ENCODE measurements at regions not wholly inside any gene's neighbourhood (a gene's known extent, or its start where the extent isn't known, plus 50 kb on each side); places are given as distances from the start of the nearest gene placed in this dataset.

- TF ChIP-seq TAF1 (IDR thresholded peaks at IDR 0.05; ENCODE audit: borderline replicate concordance, insufficient read depth, low read length) (no peak), SIN3A (IDR thresholded peaks at IDR 0.05; ENCODE audit: borderline replicate concordance, insufficient read depth, low read length) (no peak), POLR2AphosphoS5 (IDR thresholded peaks at IDR 0.05; ENCODE audit: low read depth, low read length) (no peak), FOXP2 (optimal IDR thresholded peaks at IDR 0.05; ENCODE audit: borderline replicate concordance, extremely low read depth, extremely low read length, insufficient read depth) (no peak)
- TF ChIP-seq, protein P1, sequence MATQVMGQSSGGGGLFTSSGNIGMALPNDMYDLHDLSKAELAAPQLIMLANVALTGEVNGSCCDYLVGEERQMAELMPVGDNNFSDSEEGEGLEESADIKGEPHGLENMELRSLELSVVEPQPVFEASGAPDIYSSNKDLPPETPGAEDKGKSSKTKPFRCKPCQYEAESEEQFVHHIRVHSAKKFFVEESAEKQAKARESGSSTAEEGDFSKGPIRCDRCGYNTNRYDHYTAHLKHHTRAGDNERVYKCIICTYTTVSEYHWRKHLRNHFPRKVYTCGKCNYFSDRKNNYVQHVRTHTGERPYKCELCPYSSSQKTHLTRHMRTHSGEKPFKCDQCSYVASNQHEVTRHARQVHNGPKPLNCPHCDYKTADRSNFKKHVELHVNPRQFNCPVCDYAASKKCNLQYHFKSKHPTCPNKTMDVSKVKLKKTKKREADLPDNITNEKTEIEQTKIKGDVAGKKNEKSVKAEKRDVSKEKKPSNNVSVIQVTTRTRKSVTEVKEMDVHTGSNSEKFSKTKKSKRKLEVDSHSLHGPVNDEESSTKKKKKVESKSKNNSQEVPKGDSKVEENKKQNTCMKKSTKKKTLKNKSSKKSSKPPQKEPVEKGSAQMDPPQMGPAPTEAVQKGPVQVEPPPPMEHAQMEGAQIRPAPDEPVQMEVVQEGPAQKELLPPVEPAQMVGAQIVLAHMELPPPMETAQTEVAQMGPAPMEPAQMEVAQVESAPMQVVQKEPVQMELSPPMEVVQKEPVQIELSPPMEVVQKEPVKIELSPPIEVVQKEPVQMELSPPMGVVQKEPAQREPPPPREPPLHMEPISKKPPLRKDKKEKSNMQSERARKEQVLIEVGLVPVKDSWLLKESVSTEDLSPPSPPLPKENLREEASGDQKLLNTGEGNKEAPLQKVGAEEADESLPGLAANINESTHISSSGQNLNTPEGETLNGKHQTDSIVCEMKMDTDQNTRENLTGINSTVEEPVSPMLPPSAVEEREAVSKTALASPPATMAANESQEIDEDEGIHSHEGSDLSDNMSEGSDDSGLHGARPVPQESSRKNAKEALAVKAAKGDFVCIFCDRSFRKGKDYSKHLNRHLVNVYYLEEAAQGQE (IDR thresholded peaks at IDR 0.05; ENCODE audit: insufficient read depth in 1 of 2, low read depth in 2 of 2, low read length in 2 of 2), result no peak
Observed at GRCh38 chr5:4233671-4234070, 638.0 kb downstream of the IRX1 start.

DNA sequence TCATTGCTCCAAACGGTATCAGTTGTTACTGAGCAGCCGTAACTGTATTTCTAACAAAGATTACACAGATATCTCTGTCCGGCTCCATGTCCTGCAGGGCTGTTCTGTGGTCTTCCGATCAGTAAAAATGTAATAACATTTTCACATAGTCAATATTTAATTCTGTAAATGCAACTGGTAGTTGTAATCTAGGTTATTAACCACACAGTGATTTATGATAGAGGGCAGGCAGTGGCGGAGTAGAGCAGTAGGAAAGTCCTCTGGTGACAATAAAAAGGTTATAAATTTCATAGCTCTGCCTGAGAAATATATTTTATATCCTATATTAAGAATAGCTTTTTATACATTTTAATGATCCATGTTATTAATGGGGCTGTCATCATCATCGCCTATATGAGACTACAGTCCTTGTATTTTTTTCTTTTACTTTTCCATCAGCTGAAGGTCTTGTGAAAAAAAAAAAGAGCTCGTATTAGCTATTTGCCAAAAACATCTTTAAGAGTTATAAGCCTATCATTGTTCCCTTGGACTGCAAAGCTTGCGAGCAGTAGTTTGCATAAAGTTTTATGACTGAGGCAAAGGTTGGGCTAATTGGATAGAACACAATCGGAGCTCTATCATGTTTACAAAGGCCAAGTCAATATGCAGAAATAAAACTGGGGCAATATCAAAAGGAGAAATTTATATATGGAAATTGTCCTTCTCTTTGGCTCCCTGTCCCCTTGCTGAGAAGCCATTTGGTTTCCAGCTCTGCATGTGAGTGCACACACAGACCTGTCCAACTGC is 648.0 kb downstream of the IRX1 start:
- no peak for TF ChIP-seq SIN3A (IDR thresholded peaks at IDR 0.05; ENCODE audit: borderline replicate concordance, insufficient read depth, low read length)
- no peak for TF ChIP-seq TAF1 (IDR thresholded peaks at IDR 0.05; ENCODE audit: borderline replicate concordance, insufficient read depth, low read length)
- no peak for TF ChIP-seq POLR2AphosphoS5 (IDR thresholded peaks at IDR 0.05; ENCODE audit: low read depth, low read length)
- TF ChIP-seq, protein P1 (IDR thresholded peaks at IDR 0.05; ENCODE audit: insufficient read depth in 1 of 2, low read depth in 2 of 2, low read length in 2 of 2), result no peak
- no peak for TF ChIP-seq FOXP2 (optimal IDR thresholded peaks at IDR 0.05; ENCODE audit: borderline replicate concordance, extremely low read depth, extremely low read length, insufficient read depth)

DNA sequence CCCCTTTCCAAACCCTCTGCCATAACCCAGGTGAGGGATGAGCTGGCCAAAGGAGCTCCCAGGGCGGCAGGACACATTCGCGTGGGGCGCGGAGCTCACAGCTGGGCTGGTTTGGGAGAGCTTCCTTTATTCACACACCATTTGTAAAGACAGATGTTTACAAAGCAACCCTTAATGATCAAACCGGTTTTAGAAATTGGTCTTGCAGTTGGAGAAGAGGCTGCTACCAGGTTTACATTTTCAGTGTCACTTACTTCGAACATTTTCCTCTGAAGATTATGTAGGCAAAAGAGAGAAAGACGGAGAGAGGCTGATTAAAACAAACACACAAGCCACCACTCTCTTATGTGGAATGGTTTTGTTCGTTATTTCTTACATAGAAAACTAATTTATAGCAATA is 648.7 kb downstream of the IRX1 start:
- TF ChIP-seq FOXP2 (optimal IDR thresholded peaks at IDR 0.05; ENCODE audit: borderline replicate concordance, extremely low read depth, extremely low read length, insufficient read depth) (no peak), POLR2AphosphoS5 (IDR thresholded peaks at IDR 0.05; ENCODE audit: low read depth, low read length) (no peak), SIN3A (IDR thresholded peaks at IDR 0.05; ENCODE audit: borderline replicate concordance, insufficient read depth, low read length) (no peak), TAF1 (IDR thresholded peaks at IDR 0.05; ENCODE audit: borderline replicate concordance, insufficient read depth, low read length) (no peak)
- TF ChIP-seq, protein P1 (IDR thresholded peaks at IDR 0.05; ENCODE audit: insufficient read depth in 1 of 2, low read depth in 2 of 2, low read length in 2 of 2), result no peak

- TF ChIP-seq TAF1 (IDR thresholded peaks at IDR 0.05; ENCODE audit: borderline replicate concordance, insufficient read depth, low read length), result no peak
- TF ChIP-seq, protein P1 (IDR thresholded peaks at IDR 0.05; ENCODE audit: insufficient read depth in 1 of 2, low read depth in 2 of 2, low read length in 2 of 2), result no peak
- no peak for TF ChIP-seq SIN3A (IDR thresholded peaks at IDR 0.05; ENCODE audit: borderline replicate concordance, insufficient read depth, low read length)
- no peak for TF ChIP-seq POLR2AphosphoS5 (IDR thresholded peaks at IDR 0.05; ENCODE audit: low read depth, low read length)
- no peak for TF ChIP-seq FOXP2 (optimal IDR thresholded peaks at IDR 0.05; ENCODE audit: borderline replicate concordance, extremely low read depth, extremely low read length, insufficient read depth)
Observed at GRCh38 chr5:4245076-4245475, 649.4 kb downstream of the IRX1 start.

Data from PFSK-1 (cell line).